IMR-90 (cell line): ENCODE measurements at regions not wholly inside any gene's neighbourhood (a gene's known extent, or its start where the extent isn't known, plus 50 kb on each side); places are given as distances from the start of the nearest gene placed in this dataset.

ENCODE experiments used
- BHLHE40 ChIP-seq: fragments of 150-350 bp; IDR thresholded peaks from 2 replicates; pipeline ENCODE4 v1.6.1; 2016; ENCODE audit warnings: mild to moderate bottlenecking, low read depth, low read length
- CEBPB ChIP-seq: IDR thresholded peaks from 2 replicates; pipeline ENCODE4 v1.6.1; 2012; ENCODE audit warnings: low read depth, low read length, improper control_type of control experiment
- CHD1 ChIP-seq: IDR thresholded peaks from 2 replicates; pipeline ENCODE4 v1.6.1; 2012; ENCODE audit warnings: low read depth, low read length, improper control_type of control experiment
- FOS ChIP-seq: fragments of 150-350 bp; IDR thresholded peaks from 2 replicates; pipeline ENCODE4 v1.6.1; 2016; ENCODE audit warnings: low read depth, low read length
- MAFK ChIP-seq: IDR thresholded peaks from 2 replicates; pipeline ENCODE4 v1.6.1; 2012; ENCODE audit warnings: low read depth, low read length, improper control_type of control experiment
- MAZ ChIP-seq: IDR thresholded peaks from 2 replicates; pipeline ENCODE4 v1.6.1; 2012; ENCODE audit warnings: low read depth, mild to moderate bottlenecking, low read length, improper control_type of control experiment, moderate library complexity, borderline replicate concordance
- NFE2L2 ChIP-seq: fragments of 150-350 bp; IDR thresholded peaks from 2 replicates; pipeline ENCODE4 v1.6.1; 2016; ENCODE audit warnings: low read depth, mild to moderate bottlenecking, low read length
- POLR2A ChIP-seq: IDR thresholded peaks from 2 replicates; pipeline ENCODE4 v1.6.1; 2012; ENCODE audit warnings: mild to moderate bottlenecking, low read depth, low read length
- RAD21 ChIP-seq: IDR thresholded peaks from 2 replicates; pipeline ENCODE4 v1.6.1; 2012; ENCODE audit warnings: low read length, improper control_type of control experiment
- RCOR1 ChIP-seq: IDR thresholded peaks from 2 replicates; pipeline ENCODE4 v1.6.1; 2012; ENCODE audit warnings: mild to moderate bottlenecking, low read length, improper control_type of control experiment; ENCODE audit not compliant: insufficient replicate concordance
- RFX5 ChIP-seq: IDR thresholded peaks from 2 replicates; pipeline ENCODE4 v1.8.0; 2012; ENCODE audit warnings: low read depth, mild to moderate bottlenecking, low read length, moderate library complexity
- SMC3 ChIP-seq: fragments of 150-350 bp; IDR thresholded peaks from 2 replicates; pipeline ENCODE4 v1.6.1; 2016; ENCODE audit warnings: low read depth, mild to moderate bottlenecking, antibody characterized with exemption, low read length, moderate library complexity
- TF ChIP-seq, protein P1 (sequence below): conservative IDR thresholded peaks from 2 replicates; pipeline ENCODE4 v1.5.1; 2012; ENCODE audit warnings: mild to moderate bottlenecking, low read depth, low read length, improper control_type of control experiment
- TF ChIP-seq, protein P2 (sequence below): fragments of 150-350 bp; IDR thresholded peaks from 2 replicates; pipeline ENCODE4 v1.6.1; 2017; ENCODE audit warnings: mild to moderate bottlenecking, antibody characterized with exemption, low read length, low read depth

DNA sequence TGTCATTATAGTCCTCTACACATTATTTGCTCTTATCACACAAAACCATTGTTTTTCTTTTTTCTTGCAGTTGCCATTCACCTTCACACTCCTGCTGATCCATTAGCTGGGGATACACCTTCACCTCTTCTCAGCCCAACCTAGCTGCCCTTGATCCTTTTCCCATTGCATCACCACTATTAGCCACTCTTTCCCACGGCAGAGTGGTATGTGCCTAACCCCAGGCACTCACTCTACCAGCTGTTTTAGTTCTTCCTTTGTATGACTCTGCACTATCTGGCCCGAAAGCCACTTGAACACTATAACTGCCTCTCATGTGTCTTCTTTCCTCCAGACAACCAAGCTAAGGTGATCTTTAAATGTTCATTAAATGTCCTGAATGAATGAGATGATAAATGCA, 145.4 kb upstream of the PIK3C3 start:
- TF ChIP-seq CEBPB (no peak), POLR2A (no peak), SMC3 (no peak), MAFK (no peak), RAD21 (no peak), BHLHE40 (no peak), RFX5 (no peak), CHD1 (no peak), NFE2L2 (no peak), FOS (no peak), RCOR1 (no peak), MAZ (no peak)
- TF ChIP-seq, protein P1, sequence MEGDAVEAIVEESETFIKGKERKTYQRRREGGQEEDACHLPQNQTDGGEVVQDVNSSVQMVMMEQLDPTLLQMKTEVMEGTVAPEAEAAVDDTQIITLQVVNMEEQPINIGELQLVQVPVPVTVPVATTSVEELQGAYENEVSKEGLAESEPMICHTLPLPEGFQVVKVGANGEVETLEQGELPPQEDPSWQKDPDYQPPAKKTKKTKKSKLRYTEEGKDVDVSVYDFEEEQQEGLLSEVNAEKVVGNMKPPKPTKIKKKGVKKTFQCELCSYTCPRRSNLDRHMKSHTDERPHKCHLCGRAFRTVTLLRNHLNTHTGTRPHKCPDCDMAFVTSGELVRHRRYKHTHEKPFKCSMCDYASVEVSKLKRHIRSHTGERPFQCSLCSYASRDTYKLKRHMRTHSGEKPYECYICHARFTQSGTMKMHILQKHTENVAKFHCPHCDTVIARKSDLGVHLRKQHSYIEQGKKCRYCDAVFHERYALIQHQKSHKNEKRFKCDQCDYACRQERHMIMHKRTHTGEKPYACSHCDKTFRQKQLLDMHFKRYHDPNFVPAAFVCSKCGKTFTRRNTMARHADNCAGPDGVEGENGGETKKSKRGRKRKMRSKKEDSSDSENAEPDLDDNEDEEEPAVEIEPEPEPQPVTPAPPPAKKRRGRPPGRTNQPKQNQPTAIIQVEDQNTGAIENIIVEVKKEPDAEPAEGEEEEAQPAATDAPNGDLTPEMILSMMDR, result no peak
- TF ChIP-seq, protein P2, sequence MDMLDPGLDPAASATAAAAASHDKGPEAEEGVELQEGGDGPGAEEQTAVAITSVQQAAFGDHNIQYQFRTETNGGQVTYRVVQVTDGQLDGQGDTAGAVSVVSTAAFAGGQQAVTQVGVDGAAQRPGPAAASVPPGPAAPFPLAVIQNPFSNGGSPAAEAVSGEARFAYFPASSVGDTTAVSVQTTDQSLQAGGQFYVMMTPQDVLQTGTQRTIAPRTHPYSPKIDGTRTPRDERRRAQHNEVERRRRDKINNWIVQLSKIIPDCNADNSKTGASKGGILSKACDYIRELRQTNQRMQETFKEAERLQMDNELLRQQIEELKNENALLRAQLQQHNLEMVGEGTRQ, result no peak
